ENCODE measurements at regions not wholly inside any gene's neighbourhood (a gene's known extent, or its start where the extent isn't known, plus 50 kb on each side); places are given as distances from the start of the nearest gene placed in this dataset.

DNA sequence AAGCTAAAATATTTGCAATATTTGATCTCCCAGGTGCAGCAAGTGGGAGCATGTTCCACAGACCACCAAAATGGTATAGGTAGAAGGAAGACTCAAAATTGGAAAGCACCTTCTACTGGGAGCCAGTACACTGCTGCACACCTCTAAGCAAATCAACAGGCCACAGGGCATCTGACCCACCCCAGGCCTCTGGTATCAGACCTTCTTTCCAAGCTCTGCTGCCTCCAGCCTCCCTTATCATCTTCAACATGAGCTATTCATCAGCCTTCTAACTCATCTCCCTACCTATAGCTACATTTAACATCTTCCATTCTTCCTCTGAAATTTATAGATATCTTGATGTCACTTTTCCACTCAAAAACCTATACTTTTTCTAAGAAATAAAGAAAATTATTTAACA lies 294.8 kb downstream of the ZEB2 start:
- Histone ChIP-seq H3K4me3 (ENCODE audit: insufficient read length, low read depth) (no peak overlapping the region), H3K27me3 (ENCODE audit: insufficient read depth, insufficient read length) (no peaks in the 10 kb centered on the region), H3K36me3 (ENCODE audit: insufficient read depth, insufficient read length, low read length) (no peaks in the 10 kb centered on the region), H3K9ac (ENCODE audit: insufficient read length, low read depth) (no peak overlapping the region), H3K4me1 (ENCODE audit: insufficient read depth, insufficient read length) (no peaks in the 10 kb centered on the region), H3K9me3 (ENCODE audit: insufficient read depth, low read length) (no peaks in the 10 kb centered on the region)
- DNase-seq (ENCODE audit: low read depth, low spot score) = no peak
- no peak for TF ChIP-seq SUZ12 (IDR thresholded peaks at IDR 0.05; ENCODE audit: extremely low read depth, insufficient read depth, insufficient read length)
- TF ChIP-seq ZNF274 (IDR thresholded peaks at IDR 0.05; ENCODE audit: low read depth, low read length) = no peak
- no peak for TF ChIP-seq YY1 (IDR thresholded peaks at IDR 0.05; ENCODE audit: insufficient read depth, insufficient read length)

DNA sequence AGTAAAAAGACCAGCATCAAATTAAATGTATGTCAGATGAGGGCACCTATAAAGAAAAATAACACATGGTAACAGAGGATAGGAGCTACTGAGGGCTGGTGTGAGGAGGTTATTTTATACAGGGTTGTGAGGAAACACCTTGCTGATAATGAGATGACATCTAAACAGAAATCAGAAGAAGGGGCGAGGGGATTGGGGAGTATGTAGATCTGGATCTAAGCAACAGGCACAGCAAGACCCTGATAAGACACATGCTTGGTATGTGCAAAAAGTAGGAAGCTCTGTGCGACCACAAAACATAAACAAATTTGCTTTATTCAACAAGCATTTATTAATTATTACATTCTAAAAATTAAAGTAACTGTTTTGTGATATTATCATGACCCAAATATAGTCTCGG lies 295.4 kb downstream of the ZEB2 start:
- no peak for DNase-seq (ENCODE audit: low read depth, low spot score)
- TF ChIP-seq SUZ12 (IDR thresholded peaks at IDR 0.05; ENCODE audit: extremely low read depth, insufficient read depth, insufficient read length) (no peak), YY1 (IDR thresholded peaks at IDR 0.05; ENCODE audit: insufficient read depth, insufficient read length) (no peak), ZNF274 (IDR thresholded peaks at IDR 0.05; ENCODE audit: low read depth, low read length) (no peak)

DNA sequence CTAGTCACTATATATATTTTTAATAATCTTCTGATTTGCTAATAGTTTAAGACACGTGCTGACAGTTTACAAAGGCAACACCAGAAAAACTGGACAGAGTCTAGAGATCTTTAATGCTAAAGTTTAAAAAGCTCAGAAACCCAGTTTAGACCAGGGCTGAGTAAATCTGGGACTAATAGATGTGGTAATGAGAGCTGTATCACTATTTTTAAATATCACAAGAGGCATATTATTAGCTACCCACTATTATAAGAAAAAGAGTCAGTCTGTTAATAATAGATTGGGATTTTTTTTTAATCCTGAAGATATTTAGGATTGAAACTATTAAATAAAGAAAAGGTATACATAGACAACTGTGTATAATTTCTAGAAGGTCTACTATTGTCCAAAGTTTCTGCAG lies 299.9 kb downstream of the ZEB2 start:
- no peaks in the 10 kb centered on the region for H3K4me1 ChIP-seq (ENCODE audit: insufficient read depth, insufficient read length)
- H3K36me3 ChIP-seq (ENCODE audit: insufficient read depth, insufficient read length, low read length) = no peaks in the 10 kb centered on the region
- DNase-seq (ENCODE audit: low read depth, low spot score) = no peak
- TF ChIP-seq SUZ12 (IDR thresholded peaks at IDR 0.05; ENCODE audit: extremely low read depth, insufficient read depth, insufficient read length) (no peak), YY1 (IDR thresholded peaks at IDR 0.05; ENCODE audit: insufficient read depth, insufficient read length) (no peak), ZNF274 (IDR thresholded peaks at IDR 0.05; ENCODE audit: low read depth, low read length) (no peak)
- H3K9me3 ChIP-seq (ENCODE audit: insufficient read depth, low read length) = no peaks in the 10 kb centered on the region
- H3K27me3 ChIP-seq (ENCODE audit: insufficient read depth, insufficient read length) = no peaks in the 10 kb centered on the region
- no peak overlapping the region for H3K4me3 ChIP-seq (ENCODE audit: insufficient read length, low read depth)
- H3K9ac ChIP-seq (ENCODE audit: insufficient read length, low read depth) = no peak overlapping the region

More for the DNA sequence above, 295.4 kb downstream of the ZEB2 start:
- H3K36me3 ChIP-seq (ENCODE audit: insufficient read depth, insufficient read length, low read length) = no peaks in the 10 kb centered on the region
- no peaks in the 10 kb centered on the region for H3K9me3 ChIP-seq (ENCODE audit: insufficient read depth, low read length)
- H3K4me3 ChIP-seq (ENCODE audit: insufficient read length, low read depth) = no peak overlapping the region
- no peaks in the 10 kb centered on the region for H3K27me3 ChIP-seq (ENCODE audit: insufficient read depth, insufficient read length)
- no peak overlapping the region for H3K9ac ChIP-seq (ENCODE audit: insufficient read length, low read depth)
- no peaks in the 10 kb centered on the region for H3K4me1 ChIP-seq (ENCODE audit: insufficient read depth, insufficient read length)

GRCh38 chr2:144217853-144218633 lies 301.9 kb downstream of the ZEB2 start:
- DNase-seq (ENCODE audit: low read depth, low spot score) = no peak
- Histone ChIP-seq H3K36me3 (ENCODE audit: insufficient read depth, insufficient read length, low read length) (no peaks in the 10 kb centered on the region), H3K4me3 (ENCODE audit: insufficient read length, low read depth) (no peak overlapping the region), H3K9ac (ENCODE audit: insufficient read length, low read depth) (no peak overlapping the region), H3K4me1 (ENCODE audit: insufficient read depth, insufficient read length) (no peaks in the 10 kb centered on the region), H3K27me3 (ENCODE audit: insufficient read depth, insufficient read length) (no peaks in the 10 kb centered on the region), H3K9me3 (ENCODE audit: insufficient read depth, low read length) (no peaks in the 10 kb centered on the region)
- TF ChIP-seq YY1 (IDR thresholded peaks at IDR 0.05; ENCODE audit: insufficient read depth, insufficient read length) (no peak), SUZ12 (IDR thresholded peaks at IDR 0.05; ENCODE audit: extremely low read depth, insufficient read depth, insufficient read length) (no peak), ZNF274 (IDR thresholded peaks at IDR 0.05; ENCODE audit: low read depth, low read length) (no peak)

- DNase-seq (ENCODE audit: low read depth, low spot score) = no peak
- no peak overlapping the region for H3K9ac ChIP-seq (ENCODE audit: insufficient read length, low read depth)
- no peaks in the 10 kb centered on the region for H3K4me1 ChIP-seq (ENCODE audit: insufficient read depth, insufficient read length)
- TF ChIP-seq YY1 (IDR thresholded peaks at IDR 0.05; ENCODE audit: insufficient read depth, insufficient read length) (no peak), SUZ12 (IDR thresholded peaks at IDR 0.05; ENCODE audit: extremely low read depth, insufficient read depth, insufficient read length) (no peak), ZNF274 (IDR thresholded peaks at IDR 0.05; ENCODE audit: low read depth, low read length) (no peak)
- H3K27me3 ChIP-seq (ENCODE audit: insufficient read depth, insufficient read length) = no peaks in the 10 kb centered on the region
- no peaks in the 10 kb centered on the region for H3K9me3 ChIP-seq (ENCODE audit: insufficient read depth, low read length)
- H3K4me3 ChIP-seq (ENCODE audit: insufficient read length, low read depth) = no peak overlapping the region
- H3K36me3 ChIP-seq (ENCODE audit: insufficient read depth, insufficient read length, low read length) = no peaks in the 10 kb centered on the region
These were observed 303.9 kb downstream of the ZEB2 start for GRCh38 chr2:144215701-144216675.

GRCh38 chr2:144215207-144215606 lies 304.7 kb downstream of the ZEB2 start:
- no peak overlapping the region for H3K9ac ChIP-seq (ENCODE audit: insufficient read length, low read depth)
- DNase-seq (ENCODE audit: low read depth, low spot score) = no peak
- no peaks in the 10 kb centered on the region for H3K9me3 ChIP-seq (ENCODE audit: insufficient read depth, low read length)
- no peaks in the 10 kb centered on the region for H3K4me1 ChIP-seq (ENCODE audit: insufficient read depth, insufficient read length)
- H3K27me3 ChIP-seq (ENCODE audit: insufficient read depth, insufficient read length) = no peaks in the 10 kb centered on the region
- H3K4me3 ChIP-seq (ENCODE audit: insufficient read length, low read depth) = no peak overlapping the region
- no peaks in the 10 kb centered on the region for H3K36me3 ChIP-seq (ENCODE audit: insufficient read depth, insufficient read length, low read length)
- TF ChIP-seq ZNF274 (IDR thresholded peaks at IDR 0.05; ENCODE audit: low read depth, low read length) (no peak), SUZ12 (IDR thresholded peaks at IDR 0.05; ENCODE audit: extremely low read depth, insufficient read depth, insufficient read length) (no peak), YY1 (IDR thresholded peaks at IDR 0.05; ENCODE audit: insufficient read depth, insufficient read length) (no peak)

GRCh38 chr2:144213797-144214196 lies 306.1 kb downstream of the ZEB2 start:
- no peak overlapping the region for H3K9ac ChIP-seq (ENCODE audit: insufficient read length, low read depth)

More at GRCh38 chr2:144213797-144214196, 306.1 kb downstream of the ZEB2 start:
- Histone ChIP-seq H3K9me3 (ENCODE audit: insufficient read depth, low read length) (no peaks in the 10 kb centered on the region), H3K4me3 (ENCODE audit: insufficient read length, low read depth) (no peak overlapping the region), H3K4me1 (ENCODE audit: insufficient read depth, insufficient read length) (no peaks in the 10 kb centered on the region), H3K36me3 (ENCODE audit: insufficient read depth, insufficient read length, low read length) (no peaks in the 10 kb centered on the region), H3K27me3 (ENCODE audit: insufficient read depth, insufficient read length) (no peaks in the 10 kb centered on the region)
- DNase-seq (ENCODE audit: low read depth, low spot score) = no peak
- TF ChIP-seq ZNF274 (IDR thresholded peaks at IDR 0.05; ENCODE audit: low read depth, low read length) (no peak), YY1 (IDR thresholded peaks at IDR 0.05; ENCODE audit: insufficient read depth, insufficient read length) (no peak), SUZ12 (IDR thresholded peaks at IDR 0.05; ENCODE audit: extremely low read depth, insufficient read depth, insufficient read length) (no peak)

All from NT2/D1 (cell line).